Retinal pigment epithelial cell (primary cell): ENCODE measurements at regions not wholly inside any gene's neighbourhood (a gene's known extent, or its start where the extent isn't known, plus 50 kb on each side); places are given as distances from the start of the nearest gene placed in this dataset.
A peak's percentile ranks its signal among the peaks of the same experiment; 100 is the strongest.
"Not testable (repeated sequence)": the region's sequence is repeated elsewhere in the genome, so short reads cannot be mapped to it uniquely, and the experiment has no call there.

Experiments used
- DNase-seq: peaks from one replicate; pipeline ENCODE4 v3.0.0-alpha.2; 2010; ENCODE audit warnings: low read depth
- H3K4me3 ChIP-seq: 2 replicates; pipeline ENCODE4 v1.5.1; 2011; ENCODE audit warnings: mild to moderate bottlenecking, low read length, control low read depth, moderate library complexity
- TF ChIP-seq, protein P1 (sequence below): conservative IDR thresholded peaks from 2 replicates; pipeline ENCODE4 v1.5.1; 2011; ENCODE audit warnings: low read depth, low read length, control low read depth, inconsistent platforms

DNA sequence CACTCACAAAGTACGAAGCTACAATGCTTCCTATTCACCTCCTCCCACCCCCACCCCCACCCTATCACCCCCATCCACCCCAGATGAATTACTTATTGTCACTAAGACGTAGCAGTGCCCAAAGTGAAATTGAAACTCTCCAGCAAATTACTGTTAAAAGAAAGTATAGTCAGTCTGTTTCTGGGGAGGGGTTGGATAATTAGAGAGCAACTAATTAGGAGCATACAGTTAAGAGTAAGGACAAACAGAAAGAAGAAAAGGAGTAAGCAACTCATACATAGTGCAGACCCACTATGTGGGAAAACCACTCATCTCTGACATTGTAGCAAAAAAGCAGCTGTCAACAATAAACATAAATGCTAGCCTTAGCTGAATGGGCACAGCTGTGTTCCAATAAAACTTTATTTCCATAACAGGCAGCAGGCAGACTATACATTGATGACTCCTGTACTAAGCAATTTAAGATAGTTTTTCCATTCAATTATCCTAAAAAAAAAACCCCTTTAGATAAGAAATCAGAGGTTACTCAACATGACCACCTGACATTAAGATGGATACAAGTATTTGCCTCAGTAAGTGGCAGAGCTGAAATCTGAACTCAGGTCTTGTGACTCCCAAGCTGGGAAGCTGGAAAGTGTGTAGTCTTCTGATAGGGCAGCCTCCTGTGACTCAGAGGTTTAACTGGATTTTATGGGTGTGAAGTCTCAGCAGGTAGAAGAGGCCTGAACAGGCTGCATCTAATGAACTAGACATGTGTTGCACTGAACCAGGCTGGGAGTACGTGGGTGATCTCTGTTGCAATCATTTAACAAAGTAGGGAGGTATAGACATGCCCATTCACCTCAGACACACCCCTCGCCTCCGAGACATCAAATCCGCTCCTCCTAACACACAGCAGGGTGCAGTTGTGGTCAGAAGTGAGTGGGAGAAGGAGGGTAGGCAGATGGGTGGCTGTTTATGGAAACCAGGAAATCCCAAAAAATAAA is 171.8 kb upstream of the KLF7 start:
- H3K4me3 ChIP-seq: no peak overlapping the region
- DNase-seq: peak; percentile 68
- TF ChIP-seq, protein P1, sequence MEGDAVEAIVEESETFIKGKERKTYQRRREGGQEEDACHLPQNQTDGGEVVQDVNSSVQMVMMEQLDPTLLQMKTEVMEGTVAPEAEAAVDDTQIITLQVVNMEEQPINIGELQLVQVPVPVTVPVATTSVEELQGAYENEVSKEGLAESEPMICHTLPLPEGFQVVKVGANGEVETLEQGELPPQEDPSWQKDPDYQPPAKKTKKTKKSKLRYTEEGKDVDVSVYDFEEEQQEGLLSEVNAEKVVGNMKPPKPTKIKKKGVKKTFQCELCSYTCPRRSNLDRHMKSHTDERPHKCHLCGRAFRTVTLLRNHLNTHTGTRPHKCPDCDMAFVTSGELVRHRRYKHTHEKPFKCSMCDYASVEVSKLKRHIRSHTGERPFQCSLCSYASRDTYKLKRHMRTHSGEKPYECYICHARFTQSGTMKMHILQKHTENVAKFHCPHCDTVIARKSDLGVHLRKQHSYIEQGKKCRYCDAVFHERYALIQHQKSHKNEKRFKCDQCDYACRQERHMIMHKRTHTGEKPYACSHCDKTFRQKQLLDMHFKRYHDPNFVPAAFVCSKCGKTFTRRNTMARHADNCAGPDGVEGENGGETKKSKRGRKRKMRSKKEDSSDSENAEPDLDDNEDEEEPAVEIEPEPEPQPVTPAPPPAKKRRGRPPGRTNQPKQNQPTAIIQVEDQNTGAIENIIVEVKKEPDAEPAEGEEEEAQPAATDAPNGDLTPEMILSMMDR: no peak

DNA sequence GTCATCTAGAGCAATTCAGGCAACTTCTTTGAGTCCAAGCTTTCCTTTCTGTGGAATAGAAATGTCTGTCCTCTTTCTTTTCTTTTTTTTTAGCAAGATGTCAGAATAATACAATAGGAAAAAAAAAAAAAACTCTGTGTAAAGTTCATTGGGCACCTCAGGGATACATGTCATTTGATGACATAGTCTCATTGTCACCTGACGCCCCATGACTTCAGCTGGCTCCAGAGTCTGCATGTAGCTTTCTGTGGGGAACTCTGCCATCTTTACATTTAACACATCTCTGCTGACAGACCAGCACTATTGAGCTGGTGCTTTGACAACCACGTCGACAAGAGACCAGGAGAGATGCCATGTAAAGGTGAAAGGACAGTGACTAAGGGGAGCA is 172.5 kb upstream of the KLF7 start:
- DNase-seq: no peak

DNA sequence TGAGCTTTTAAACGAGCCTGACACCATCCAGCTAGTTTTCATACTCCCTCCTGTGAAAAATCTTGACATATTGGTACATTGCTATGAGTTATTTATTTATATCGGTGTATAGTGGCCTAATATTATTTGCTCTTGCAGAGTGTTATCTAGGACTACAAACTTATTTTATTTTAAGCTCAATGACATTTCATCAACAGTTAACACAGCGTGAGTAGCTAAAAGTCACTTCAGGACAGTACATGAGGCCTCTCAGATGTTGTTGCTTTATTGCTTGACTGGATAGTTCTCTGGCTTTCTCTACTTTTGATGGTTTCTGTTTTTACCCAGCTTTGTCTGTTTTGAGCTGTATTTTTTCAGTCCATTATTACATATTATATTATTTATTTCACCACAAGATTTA is 172.9 kb upstream of the KLF7 start:
- DNase-seq: no peak
- TF ChIP-seq, protein P1: no peak
- no peak overlapping the region for H3K4me3 ChIP-seq

More for the DNA sequence above, 172.5 kb upstream of the KLF7 start:
- H3K4me3 ChIP-seq: no peak overlapping the region
- TF ChIP-seq, protein P1: no peak

DNA sequence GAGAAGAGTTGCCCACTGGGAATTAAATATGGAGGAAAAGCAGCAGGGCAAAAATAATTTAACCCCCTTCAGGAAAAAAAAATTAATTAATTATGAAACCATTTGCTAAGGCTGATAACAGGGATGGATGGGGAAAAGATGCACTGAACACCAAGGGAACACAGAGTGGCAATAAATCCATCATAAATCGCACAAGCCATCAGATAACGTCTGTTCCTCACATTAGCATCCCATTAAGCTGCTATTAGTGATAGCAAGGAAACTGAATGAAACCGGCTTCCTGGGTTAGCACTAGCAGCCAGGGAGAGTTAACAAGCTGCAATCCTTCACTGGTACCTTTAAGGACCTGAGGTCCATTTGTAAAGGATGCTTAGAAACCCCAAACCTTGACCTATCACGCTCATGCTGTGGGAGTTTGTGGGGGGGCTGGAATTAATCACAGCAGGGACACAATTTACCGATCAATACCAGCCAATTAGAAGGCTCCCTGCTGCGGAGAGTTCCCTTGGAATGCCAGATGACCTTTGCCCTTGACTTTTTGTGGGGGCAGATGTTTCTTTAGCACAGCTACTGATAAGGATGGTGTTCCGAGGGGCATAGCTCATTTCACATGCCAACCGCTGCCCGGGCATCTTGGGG is 175.5 kb upstream of the KLF7 start:
- no peak overlapping the region for H3K4me3 ChIP-seq
- no peak for DNase-seq
- TF ChIP-seq, protein P1: no peak

DNA sequence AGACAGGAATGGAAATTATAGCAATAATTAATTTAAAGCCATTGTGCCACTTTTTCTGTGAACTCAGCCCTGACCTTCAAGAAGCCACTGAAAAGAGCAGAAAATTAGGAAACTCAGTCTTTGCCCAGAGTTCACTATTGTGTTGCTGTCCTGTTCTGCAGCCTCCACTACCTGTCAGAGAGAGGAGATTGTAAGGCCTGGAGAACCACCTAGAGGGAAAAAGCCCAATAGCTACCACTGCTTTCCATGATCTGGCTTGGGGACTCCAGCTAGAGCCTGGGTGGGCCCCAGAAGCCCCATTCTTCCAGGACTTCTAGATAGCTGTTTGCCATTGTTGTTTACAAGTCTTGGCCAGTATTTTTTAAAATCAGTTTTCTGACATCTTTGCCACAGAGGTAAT is 176.1 kb upstream of the KLF7 start:
- DNase-seq: no peak
- TF ChIP-seq, protein P1: no peak
- no peak overlapping the region for H3K4me3 ChIP-seq

DNA sequence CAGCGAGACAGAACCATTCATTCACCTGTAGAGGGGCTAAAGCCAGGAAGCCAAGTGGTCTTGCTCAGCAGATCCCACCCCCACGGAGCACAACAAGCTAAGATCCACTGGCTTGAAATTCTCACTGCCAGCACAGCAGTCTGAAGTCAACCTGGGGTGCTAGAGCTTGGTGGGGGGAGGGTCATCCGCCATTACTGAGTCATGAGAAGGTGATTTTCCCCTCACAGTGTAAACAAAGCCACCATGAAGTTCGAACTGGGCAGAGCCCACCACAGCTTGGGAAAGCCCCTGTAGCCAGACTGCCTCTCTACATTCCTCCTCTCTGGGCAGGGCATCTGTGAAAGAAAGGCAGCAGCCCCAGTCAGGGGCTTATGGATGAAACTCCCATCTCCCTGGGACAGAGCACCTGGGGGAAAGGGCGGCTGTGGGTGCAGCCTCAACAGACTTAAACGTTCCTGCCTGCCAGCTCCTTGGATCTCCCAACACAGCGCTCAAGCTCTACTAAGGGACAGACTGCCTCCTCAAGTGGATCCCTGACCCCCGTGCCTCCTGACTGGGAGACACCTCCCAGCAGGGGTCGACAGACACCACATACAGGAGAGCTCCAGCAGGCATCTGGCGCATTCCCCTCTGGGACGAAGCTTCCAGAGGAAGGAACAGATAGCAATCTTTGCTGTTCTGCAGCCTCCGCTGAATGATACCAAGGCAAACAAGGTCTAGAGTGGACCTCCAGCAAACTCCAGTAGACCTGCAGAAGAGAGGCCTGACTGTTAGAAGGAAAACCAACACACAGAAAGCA is 179.0 kb upstream of the KLF7 start:
- not testable (repeated sequence) for H3K4me3 ChIP-seq, DNase-seq

DNA sequence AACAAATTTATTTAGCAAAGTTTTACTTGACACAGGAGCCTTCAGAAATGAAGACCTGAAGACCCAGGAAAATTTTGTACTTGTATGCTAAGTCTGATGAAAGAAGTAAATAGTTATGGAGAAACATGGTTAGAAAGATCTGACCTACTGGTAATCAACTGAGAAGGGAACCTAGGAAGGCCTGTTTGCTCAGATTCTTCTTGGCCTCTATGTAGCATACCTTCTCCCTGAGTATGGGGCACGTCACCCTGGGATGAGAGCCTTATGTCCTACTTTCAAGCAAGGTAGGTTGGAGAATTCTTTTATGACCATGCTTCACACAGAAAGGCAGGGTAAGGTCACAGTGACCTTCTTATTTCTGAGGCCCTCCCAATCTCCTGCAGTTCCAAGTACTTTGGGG is 178.6 kb upstream of the CREB1 start:
- H3K4me3 ChIP-seq: no peak overlapping the region
- DNase-seq: no peak
- TF ChIP-seq, protein P1: no peak
